ENCODE measurements at regions not wholly inside any gene's neighbourhood (a gene's known extent, or its start where the extent isn't known, plus 50 kb on each side); places are given as distances from the start of the nearest gene placed in this dataset.

GRCh38 chr4:14894392-14895292, 107.6 kb upstream of the CPEB2 start:
- DNase-seq (ENCODE audit: low read depth): no peak
- TF ChIP-seq, protein P1, sequence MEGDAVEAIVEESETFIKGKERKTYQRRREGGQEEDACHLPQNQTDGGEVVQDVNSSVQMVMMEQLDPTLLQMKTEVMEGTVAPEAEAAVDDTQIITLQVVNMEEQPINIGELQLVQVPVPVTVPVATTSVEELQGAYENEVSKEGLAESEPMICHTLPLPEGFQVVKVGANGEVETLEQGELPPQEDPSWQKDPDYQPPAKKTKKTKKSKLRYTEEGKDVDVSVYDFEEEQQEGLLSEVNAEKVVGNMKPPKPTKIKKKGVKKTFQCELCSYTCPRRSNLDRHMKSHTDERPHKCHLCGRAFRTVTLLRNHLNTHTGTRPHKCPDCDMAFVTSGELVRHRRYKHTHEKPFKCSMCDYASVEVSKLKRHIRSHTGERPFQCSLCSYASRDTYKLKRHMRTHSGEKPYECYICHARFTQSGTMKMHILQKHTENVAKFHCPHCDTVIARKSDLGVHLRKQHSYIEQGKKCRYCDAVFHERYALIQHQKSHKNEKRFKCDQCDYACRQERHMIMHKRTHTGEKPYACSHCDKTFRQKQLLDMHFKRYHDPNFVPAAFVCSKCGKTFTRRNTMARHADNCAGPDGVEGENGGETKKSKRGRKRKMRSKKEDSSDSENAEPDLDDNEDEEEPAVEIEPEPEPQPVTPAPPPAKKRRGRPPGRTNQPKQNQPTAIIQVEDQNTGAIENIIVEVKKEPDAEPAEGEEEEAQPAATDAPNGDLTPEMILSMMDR (IDR thresholded peaks at IDR 0.05; ENCODE audit: insufficient read depth, low read depth, low read length, missing control alignments): no peak

GRCh38 chr4:14896656-14897175, 105.6 kb upstream of the CPEB2 start:
- no peak overlapping the region for H3K4me3 ChIP-seq (ENCODE audit: low read depth, low read length)
- no peak for DNase-seq (ENCODE audit: low read depth)
- TF ChIP-seq, protein P1 (IDR thresholded peaks at IDR 0.05; ENCODE audit: insufficient read depth, low read depth, low read length, missing control alignments): no peak

More at GRCh38 chr4:14894392-14895292, 107.6 kb upstream of the CPEB2 start:
- H3K4me3 ChIP-seq (ENCODE audit: low read depth, low read length): no peak overlapping the region

DNA sequence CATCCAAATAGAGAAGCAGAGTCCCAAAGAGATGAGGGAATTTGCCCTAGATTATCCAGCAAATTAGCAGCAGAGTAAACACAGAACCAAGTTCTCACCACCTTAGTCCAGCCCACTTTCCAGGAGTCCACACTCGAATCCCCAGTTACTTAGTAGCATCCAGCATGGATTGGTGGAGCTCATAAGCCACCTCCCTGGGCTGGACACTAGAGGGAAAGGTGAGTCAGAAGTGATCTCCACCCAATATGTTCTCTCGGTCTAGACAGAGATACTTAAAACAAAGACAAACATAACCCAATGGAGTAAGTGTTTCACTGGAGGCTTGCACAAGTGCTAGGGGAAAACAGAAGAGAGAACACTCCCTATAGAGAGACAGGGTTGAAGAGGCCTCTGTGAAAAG, 105.1 kb upstream of the CPEB2 start:
- no peak overlapping the region for H3K4me3 ChIP-seq (ENCODE audit: low read depth, low read length)
- DNase-seq (ENCODE audit: low read depth): no peak
- TF ChIP-seq, protein P1 (IDR thresholded peaks at IDR 0.05; ENCODE audit: insufficient read depth, low read depth, low read length, missing control alignments): no peak

- TF ChIP-seq, protein P1 (IDR thresholded peaks at IDR 0.05; ENCODE audit: insufficient read depth, low read depth, low read length, missing control alignments): no peak
- H3K4me3 ChIP-seq (ENCODE audit: low read depth, low read length): no peak overlapping the region
- DNase-seq (ENCODE audit: low read depth): no peak
These were observed 103.3 kb upstream of the CPEB2 start for GRCh38 chr4:14898989-14899388.

DNA sequence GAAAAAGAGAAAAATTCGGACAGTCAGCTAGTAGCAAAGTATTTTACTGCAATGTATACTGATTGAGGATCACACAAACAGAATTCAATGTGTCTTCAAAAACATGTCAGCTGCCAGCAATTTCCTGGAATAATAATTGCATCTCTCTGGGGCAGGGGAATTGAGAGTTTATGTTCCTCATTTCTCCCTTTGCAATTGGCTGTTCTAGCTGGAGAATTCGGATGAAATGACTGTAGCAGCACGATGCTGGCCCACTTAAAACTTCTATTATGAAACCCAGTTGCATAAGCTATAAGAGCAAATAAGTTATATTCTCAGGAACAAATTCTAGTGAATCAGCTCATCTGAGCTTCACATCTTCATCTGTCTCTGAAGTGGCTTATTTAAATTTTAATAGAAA, 99.9 kb upstream of the CPEB2 start:
- H3K4me3 ChIP-seq (ENCODE audit: low read depth, low read length): no peak overlapping the region
- TF ChIP-seq, protein P1 (IDR thresholded peaks at IDR 0.05; ENCODE audit: insufficient read depth, low read depth, low read length, missing control alignments): no peak
- DNase-seq (ENCODE audit: low read depth): no peak

DNA sequence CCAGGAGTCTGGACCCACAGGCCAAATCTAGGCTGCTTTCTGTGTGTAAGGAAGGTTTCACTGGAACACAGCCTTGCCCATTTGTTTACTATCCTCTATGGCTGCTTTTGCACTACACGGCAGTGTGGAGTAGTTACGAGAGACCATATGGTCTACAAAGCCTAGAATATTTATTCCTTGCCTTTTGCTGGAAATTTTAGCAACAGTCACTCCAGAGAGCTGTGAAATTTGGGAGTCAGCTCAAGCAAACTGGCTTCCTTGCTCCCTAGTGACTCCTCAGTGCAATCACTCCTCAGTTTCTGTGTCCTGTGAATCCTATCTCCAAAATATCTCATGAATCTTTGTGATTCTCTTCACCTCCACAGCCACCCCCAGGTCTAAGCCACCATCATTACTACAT, 99.0 kb upstream of the CPEB2 start:
- DNase-seq (ENCODE audit: low read depth): no peak
- H3K4me3 ChIP-seq (ENCODE audit: low read depth, low read length): no peak overlapping the region
- TF ChIP-seq, protein P1 (IDR thresholded peaks at IDR 0.05; ENCODE audit: insufficient read depth, low read depth, low read length, missing control alignments): no peak

Measured in GM12865 (cell line).